Fibroblast of mammary gland (primary cell): ENCODE measurements at regions not wholly inside any gene's neighbourhood (a gene's known extent, or its start where the extent isn't known, plus 50 kb on each side); places are given as distances from the start of the nearest gene placed in this dataset.

Source experiments
- DNase-seq: peaks from one replicate; pipeline ENCODE4 v3.0.0-alpha.2; 2010; ENCODE audit warnings: low read depth
- H3K4me3 ChIP-seq: 2 replicates; pipeline ENCODE4 v1.5.1; 2011; ENCODE audit warnings: low read depth, mild to moderate bottlenecking, low read length, moderate library complexity; ENCODE audit not compliant: control insufficient read depth
- CTCF ChIP-seq: conservative IDR thresholded peaks from 2 replicates; pipeline ENCODE4 v1.5.1; 2011; ENCODE audit warnings: low read depth, low read length, inconsistent platforms; ENCODE audit not compliant: control insufficient read depth, insufficient read depth

GRCh38 chr2:40036241-40036640 is 257.2 kb upstream of the THUMPD2 start:
- no peak for DNase-seq
- no peak overlapping the region for H3K4me3 ChIP-seq
- no peak for TF ChIP-seq CTCF

- no peak for TF ChIP-seq CTCF
- no peak overlapping the region for H3K4me3 ChIP-seq
- DNase-seq = peak; percentile 66
Observed at GRCh38 chr2:40034801-40035200, 255.7 kb upstream of the THUMPD2 start.

GRCh38 chr2:40034198-40034597 is 255.1 kb upstream of the THUMPD2 start:
- no peak overlapping the region for H3K4me3 ChIP-seq
- peak; percentile 97 for DNase-seq
- no peak for TF ChIP-seq CTCF

- DNase-seq = peak; percentile 48
- no peak for TF ChIP-seq CTCF
Observed at GRCh38 chr2:40033781-40034180, 254.7 kb upstream of the THUMPD2 start.

GRCh38 chr2:40032650-40033319 is 253.7 kb upstream of the THUMPD2 start:
- DNase-seq = peak; percentile 91
- no peak for TF ChIP-seq CTCF
- no peak overlapping the region for H3K4me3 ChIP-seq

More at GRCh38 chr2:40033781-40034180, 254.7 kb upstream of the THUMPD2 start:
- no peak overlapping the region for H3K4me3 ChIP-seq

GRCh38 chr2:40030456-40030975 is 251.5 kb upstream of the THUMPD2 start:
- H3K4me3 ChIP-seq = no peak overlapping the region
- no peak for DNase-seq
- TF ChIP-seq CTCF = no peak
